Mesenchymal stem cell (in vitro differentiated cells and primary cell): ENCODE measurements at regions not wholly inside any gene's neighbourhood (a gene's known extent, or its start where the extent isn't known, plus 50 kb on each side); places are given as distances from the start of the nearest gene placed in this dataset.

Experiments used
- DNase-seq: peaks from one replicate; pipeline ENCODE4 v3.0.0-alpha.2; 2013
- H2AFZ ChIP-seq: one replicate; pipeline ENCODE4 v1.6.1; 2013; ENCODE audit warnings: low read depth, mild to moderate bottlenecking, control low read depth, inconsistent platforms, low read length, moderate library complexity
- H2AK5ac ChIP-seq: 2 replicates; pipeline ENCODE4 v1.6.1; 2013; ENCODE audit warnings: low read length, moderate library complexity, mild to moderate bottlenecking, inconsistent platforms; ENCODE audit not compliant: severe bottlenecking
- H2BK120ac ChIP-seq: one replicate; pipeline ENCODE4 v1.6.1; 2013; ENCODE audit warnings: low read depth, mild to moderate bottlenecking, inconsistent platforms, low read length, moderate library complexity
- H2BK12ac ChIP-seq, 2 experiments: one replicate each; pipeline ENCODE4 v1.6.1; 2013; ENCODE audit warnings: inconsistent platforms in 2 of 2, low read length in 2 of 2, mild to moderate bottlenecking in 2 of 2, moderate library complexity in 2 of 2, control low read depth in 1 of 2
- H2BK15ac ChIP-seq: one replicate; pipeline ENCODE4 v1.6.1; 2013; ENCODE audit warnings: mild to moderate bottlenecking, low read depth, inconsistent platforms; ENCODE audit not compliant: poor library complexity, severe bottlenecking
- H2BK5ac ChIP-seq: 2 replicates; pipeline ENCODE4 v1.6.1; 2013; ENCODE audit warnings: low read depth, mild to moderate bottlenecking, low read length, control low read depth, inconsistent platforms; ENCODE audit not compliant: poor library complexity, severe bottlenecking
- H3K14ac ChIP-seq, 2 experiments: one replicate each; pipeline ENCODE4 v1.6.1; 2013; ENCODE audit warnings: inconsistent platforms in 2 of 2, low read length in 2 of 2, control low read depth in 1 of 2, mild to moderate bottlenecking in 1 of 2, moderate library complexity in 1 of 2
- H3K18ac ChIP-seq, 2 experiments: one replicate each; pipeline ENCODE4 v1.6.1; 2013; ENCODE audit warnings: inconsistent platforms in 2 of 2, low read length in 2 of 2, control low read depth in 1 of 2, low read depth in 1 of 2, mild to moderate bottlenecking in 1 of 2
- H3K23ac ChIP-seq, 2 experiments: one replicate each; pipeline ENCODE4 v1.6.1; 2013; ENCODE audit warnings: inconsistent platforms in 2 of 2, low read length in 2 of 2, mild to moderate bottlenecking in 2 of 2, moderate library complexity in 2 of 2, control low read depth in 1 of 2
- H3K27ac ChIP-seq: 2 replicates; pipeline ENCODE4 v1.5.1; 2013; ENCODE audit warnings: mild to moderate bottlenecking, moderate library complexity, low read length, control low read depth, inconsistent platforms; ENCODE audit not compliant: poor library complexity, severe bottlenecking
- H3K27me3 ChIP-seq, 2 experiments: 2 replicates each; pipeline versions ENCODE4 v1.6.1 to v1.7.0; 2013; ENCODE audit warnings: low read length in 2 of 2, mild to moderate bottlenecking in 2 of 2, moderate library complexity in 2 of 2, control low read depth in 1 of 2, inconsistent platforms in 1 of 2; ENCODE audit not compliant: control insufficient read depth in 1 of 2, insufficient read depth in 1 of 2
- H3K36me3 ChIP-seq, 2 experiments: 2 replicates each; pipeline versions ENCODE4 v1.6.1 to v1.7.0; 2013; ENCODE audit warnings: low read length in 2 of 2, control low read depth in 1 of 2, inconsistent platforms in 1 of 2, low read depth in 1 of 2, mild to moderate bottlenecking in 1 of 2; ENCODE audit not compliant: insufficient read depth in 2 of 2, control insufficient read depth in 1 of 2
- H3K4ac ChIP-seq, 2 experiments: one replicate each; pipeline ENCODE4 v1.6.1; 2013; ENCODE audit warnings: inconsistent platforms in 2 of 2, low read length in 2 of 2, mild to moderate bottlenecking in 2 of 2, moderate library complexity in 2 of 2, control low read depth in 1 of 2, low read depth in 1 of 2
- H3K4me1 ChIP-seq: 2 replicates; pipeline ENCODE4 v1.6.1; 2013; ENCODE audit warnings: low read depth, low read length, control low read depth; ENCODE audit not compliant: control insufficient read depth, insufficient read depth
- H3K4me2 ChIP-seq: 2 replicates; pipeline ENCODE4 v1.6.1; 2013; ENCODE audit warnings: low read length, mild to moderate bottlenecking, inconsistent platforms; ENCODE audit not compliant: poor library complexity, severe bottlenecking
- H3K4me3 ChIP-seq, 2 experiments: 2 replicates each; pipeline versions ENCODE4 v1.5.1 to v1.7.0; 2013; ENCODE audit warnings: low read length in 2 of 2, mild to moderate bottlenecking in 2 of 2, control low read depth in 1 of 2, low read depth in 1 of 2; ENCODE audit not compliant: insufficient read depth in 1 of 2
- H3K79me1 ChIP-seq: replicated peaks from 2 replicates; pipeline ENCODE4 v1.6.1; 2013; ENCODE audit warnings: mild to moderate bottlenecking, control low read depth, low read length, inconsistent platforms; ENCODE audit not compliant: poor library complexity, severe bottlenecking
- H3K9ac ChIP-seq: 2 replicates; pipeline ENCODE4 v1.7.0; 2013; ENCODE audit warnings: mild to moderate bottlenecking, low read length, moderate library complexity
- H3K9me3 ChIP-seq: 2 replicates; pipeline ENCODE4 v1.7.0; 2013; ENCODE audit warnings: mild to moderate bottlenecking, low read length; ENCODE audit not compliant: control insufficient read depth
- H4K8ac ChIP-seq: one replicate; pipeline ENCODE4 v1.6.1; 2013; ENCODE audit warnings: inconsistent platforms, mild to moderate bottlenecking, low read length, moderate library complexity
- H4K91ac ChIP-seq: one replicate; pipeline ENCODE4 v1.6.1; 2013; ENCODE audit warnings: mild to moderate bottlenecking, low read length, inconsistent platforms
- WGBS: methylation state at CpG from one replicate; pipeline ENCODE4 v1.1.7; 2013; ENCODE audit warnings: mixed read lengths; 5-methylcytosine and 5-hydroxymethylcytosine counted together

DNA sequence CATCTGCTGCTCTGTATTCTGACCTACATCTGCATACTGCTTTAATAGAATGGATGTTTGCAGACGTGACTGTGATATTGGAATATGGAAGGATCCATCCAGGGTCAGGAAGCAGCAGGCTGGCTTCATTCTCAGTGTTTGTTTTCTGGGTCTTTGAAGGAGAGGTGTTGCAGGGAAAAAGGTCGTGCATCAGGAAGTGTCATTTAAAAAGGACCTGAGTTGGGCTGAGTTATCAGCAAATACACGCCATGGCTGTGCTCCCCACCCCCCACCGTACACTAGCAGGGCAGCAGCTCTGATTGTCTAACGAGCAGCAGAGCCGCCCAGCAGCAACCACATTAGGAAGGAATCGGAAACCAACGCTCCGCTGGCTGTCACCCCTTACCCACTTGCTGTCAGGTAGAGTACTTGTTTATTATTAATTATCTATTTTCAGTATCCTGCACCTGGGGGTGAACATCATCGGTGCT, 63.1 kb upstream of the STEAP1B start:
- peak overlapping the region; percentile 99 for H3K27ac ChIP-seq
- H3K18ac ChIP-seq, result peak overlapping the region; percentile 96 to 100
- DNase-seq, result peak; percentile 40
- no peaks in the 10 kb centered on the region for H3K27me3 ChIP-seq
- peak overlapping the region; percentile 87 to 98 for H2BK12ac ChIP-seq
- peak overlapping the region; percentile 98 for H4K8ac ChIP-seq
- peak overlapping the region; percentile 83 for H2BK120ac ChIP-seq
- peak overlapping the region; percentile 70 for H3K4me2 ChIP-seq
- no peak overlapping the region for H4K91ac ChIP-seq
- peaks cover 29% of the 10 kb centered on the region for H3K4me1 ChIP-seq
- no peak overlapping the region for H3K14ac ChIP-seq
- H2AFZ ChIP-seq, result no peak overlapping the region
- peaks cover 2% of the 10 kb centered on the region for H3K79me1 ChIP-seq
- peak overlapping the region; percentile 90 for H2BK15ac ChIP-seq
- H2BK5ac ChIP-seq, result peak overlapping the region; percentile 79
- no peak overlapping the region for H3K4me3 ChIP-seq
- no peaks in the 10 kb centered on the region for H3K36me3 ChIP-seq
- no peak overlapping the region for H3K9ac ChIP-seq
- WGBS, result 32% methylated on average over 4 of the region's 10 CpGs
- H2AK5ac ChIP-seq, result peak overlapping the region; percentile 51
- peak overlapping the region; percentile 92 to 96 for H3K4ac ChIP-seq
- H3K9me3 ChIP-seq, result no peaks in the 10 kb centered on the region
- no peak overlapping the region for H3K23ac ChIP-seq

DNA sequence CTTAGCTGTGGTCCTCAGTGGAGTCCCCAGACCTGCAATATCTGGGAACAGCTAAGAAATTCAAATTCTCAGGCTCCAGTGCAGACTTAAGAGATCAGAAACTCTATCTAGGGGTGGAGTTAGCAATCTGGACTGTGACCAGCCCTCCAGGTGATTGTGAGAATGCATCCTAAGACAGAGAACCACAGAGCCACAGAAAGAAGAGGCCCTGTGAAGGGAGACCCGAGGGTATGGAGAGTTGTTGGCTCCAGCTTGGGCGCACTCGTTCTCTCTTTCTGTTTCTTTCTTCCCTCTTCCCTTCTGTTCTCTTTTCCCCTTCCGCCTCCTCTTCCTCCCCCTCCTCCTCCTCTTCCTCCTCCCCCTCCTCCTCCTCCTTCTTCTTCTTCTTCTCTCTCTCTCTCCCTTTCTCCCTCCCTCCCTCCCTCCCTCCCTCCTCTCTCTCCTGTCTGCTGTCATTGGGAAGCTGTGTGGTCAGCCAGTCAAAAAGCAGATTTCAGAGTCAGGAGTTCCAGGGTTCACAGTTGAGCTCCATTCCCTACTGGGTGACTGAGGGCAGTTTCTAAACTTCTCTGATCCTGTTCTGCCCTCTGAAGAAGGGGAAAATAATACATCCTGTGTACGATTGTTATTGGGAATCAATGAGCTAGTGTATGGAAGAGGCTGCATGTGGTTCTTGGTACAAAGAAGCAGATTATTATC, 62.1 kb upstream of the STEAP1B start:
- peak; percentile 46 for DNase-seq
- peak overlapping the region; percentile 90 for H2BK5ac ChIP-seq
- H3K9me3 ChIP-seq, result no peaks in the 10 kb centered on the region
- H2AFZ ChIP-seq, result no peak overlapping the region
- peak overlapping the region; percentile 37 for H2AK5ac ChIP-seq
- no peak overlapping the region for H3K4me3 ChIP-seq
- peak overlapping the region; percentile 61 to 75 for H3K4ac ChIP-seq
- peak overlapping the region; percentile 68 for H4K8ac ChIP-seq
- H3K79me1 ChIP-seq, result peaks cover 2% of the 10 kb centered on the region
- H3K18ac ChIP-seq, result peak overlapping the region; percentile 79 to 87
- H3K4me1 ChIP-seq, result peaks cover 29% of the 10 kb centered on the region
- H3K4me2 ChIP-seq, result peak overlapping the region; percentile 29
- H2BK12ac ChIP-seq, result peak overlapping the region in 1 of 2 experiments; percentile 17
- peak overlapping the region; percentile 86 for H4K91ac ChIP-seq
- peak overlapping the region; percentile 50 for H2BK120ac ChIP-seq
- no peak overlapping the region for H2BK15ac ChIP-seq
- H3K9ac ChIP-seq, result peak overlapping the region; percentile 43
- 38% methylated on average over 5 of the region's 5 CpGs for WGBS
- H3K14ac ChIP-seq, result no peak overlapping the region
- H3K27ac ChIP-seq, result peak overlapping the region; percentile 99
- no peak overlapping the region for H3K23ac ChIP-seq
- H3K27me3 ChIP-seq, result no peaks in the 10 kb centered on the region
- no peaks in the 10 kb centered on the region for H3K36me3 ChIP-seq

GRCh38 chr7:22561321-22561811, 61.4 kb upstream of the STEAP1B start:
- no peak overlapping the region for H3K23ac ChIP-seq
- no peak overlapping the region for H2BK12ac ChIP-seq
- H3K4me2 ChIP-seq, result peak overlapping the region; percentile 29
- peak overlapping the region in 1 of 2 experiments; percentile 75 for H3K4ac ChIP-seq
- no peak overlapping the region for H3K14ac ChIP-seq
- peak overlapping the region; percentile 90 for H2BK5ac ChIP-seq
- H4K8ac ChIP-seq, result no peak overlapping the region
- under 1% methylated on average over 9 of the region's 13 CpGs for WGBS
- no peak overlapping the region for H2BK15ac ChIP-seq
- H4K91ac ChIP-seq, result peak overlapping the region; percentile 7
- H3K27me3 ChIP-seq, result no peaks in the 10 kb centered on the region
- peaks cover 2% of the 10 kb centered on the region for H3K79me1 ChIP-seq
- H3K4me1 ChIP-seq, result peaks cover 29% of the 10 kb centered on the region
- H3K9ac ChIP-seq, result peak overlapping the region; percentile 43
- peak overlapping the region; percentile 99 for H3K27ac ChIP-seq
- DNase-seq, result peak; percentile 98
- H3K9me3 ChIP-seq, result no peaks in the 10 kb centered on the region
- peak overlapping the region; percentile 50 for H2BK120ac ChIP-seq
- H3K36me3 ChIP-seq, result no peaks in the 10 kb centered on the region
- no peak overlapping the region for H2AK5ac ChIP-seq
- H2AFZ ChIP-seq, result no peak overlapping the region
- H3K18ac ChIP-seq, result peak overlapping the region in 1 of 2 experiments; percentile 87
- no peak overlapping the region for H3K4me3 ChIP-seq

GRCh38 chr7:22559829-22560489, 60.0 kb upstream of the STEAP1B start:
- Histone ChIP-seq H4K91ac (no peak overlapping the region), H3K79me1 (no peaks in the 10 kb centered on the region), H3K4me3 (no peak overlapping the region), H2BK120ac (peak overlapping the region; percentile 11), H3K27me3 (peaks cover 0 to 9% of the 10 kb centered on the region in 2 experiments), H3K18ac (peak overlapping the region in 1 of 2 experiments; percentile 37), H4K8ac (no peak overlapping the region), H3K23ac (no peak overlapping the region), H2BK15ac (no peak overlapping the region), H3K4me1 (peaks cover 20% of the 10 kb centered on the region), H3K4me2 (no peak overlapping the region), H2BK12ac (no peak overlapping the region), H3K27ac (peak overlapping the region; percentile 98), H3K9ac (peak overlapping the region; percentile 41), H3K9me3 (no peaks in the 10 kb centered on the region), H3K4ac (peak overlapping the region in 1 of 2 experiments; percentile 22), H2AK5ac (no peak overlapping the region), H3K36me3 (no peaks in the 10 kb centered on the region), H2AFZ (no peak overlapping the region), H3K14ac (no peak overlapping the region), H2BK5ac (no peak overlapping the region)
- DNase-seq, result peak; percentile 86
- 52% methylated on average over 9 of the region's 13 CpGs for WGBS
